T-helper 9 cell (primary cell): ENCODE measurements at regions not wholly inside any gene's neighbourhood (a gene's known extent, or its start where the extent isn't known, plus 50 kb on each side); places are given as distances from the start of the nearest gene placed in this dataset.
A peak's percentile ranks its signal among the peaks of the same experiment; 100 is the strongest.

ENCODE experiments used
- DNase-seq: peaks from one replicate; pipeline ENCODE4 v3.0.0-alpha.2; 2020

DNA sequence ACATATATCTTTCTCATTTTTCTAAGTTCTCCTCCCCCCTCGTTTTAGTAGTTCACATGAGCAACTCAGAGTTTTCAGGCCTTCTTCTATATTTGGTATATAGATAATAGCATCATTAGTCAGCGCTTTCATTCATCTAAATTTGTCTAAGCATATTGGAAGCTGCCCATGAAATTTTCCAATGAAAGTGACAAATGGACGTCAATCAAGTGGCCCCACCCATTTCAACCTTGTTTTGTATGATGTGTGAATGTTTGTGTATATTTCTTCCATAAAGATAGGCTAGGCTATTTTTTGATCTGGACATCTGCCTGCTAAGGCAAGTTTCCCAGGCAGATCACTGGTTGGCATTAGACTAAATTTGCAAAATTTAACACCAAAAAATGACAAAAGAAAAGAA is 104.0 kb upstream of the SSBP2 start:
- DNase-seq = no peak

DNA sequence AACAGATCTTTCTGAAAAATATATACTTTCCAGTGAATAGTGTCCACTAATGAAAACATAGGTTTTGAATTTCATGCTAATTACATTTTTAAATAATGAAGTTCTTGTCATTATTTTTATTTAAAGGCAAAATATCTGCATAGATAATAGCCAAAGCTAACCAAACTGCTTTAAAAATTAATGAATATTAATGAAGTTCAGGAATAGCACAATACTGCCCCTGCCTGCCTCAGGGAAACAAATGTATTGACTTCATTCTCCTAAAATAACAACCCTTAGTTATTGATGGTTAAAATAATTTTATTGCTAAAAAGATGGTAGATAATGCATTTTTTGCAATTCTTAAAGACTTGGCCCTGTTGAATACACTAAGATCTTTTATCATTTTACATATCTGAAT is 103.6 kb upstream of the SSBP2 start:
- DNase-seq = no peak

- DNase-seq = no peak
Measured at GRCh38 chr5:81853030-81853357, 102.1 kb upstream of the SSBP2 start.

DNA sequence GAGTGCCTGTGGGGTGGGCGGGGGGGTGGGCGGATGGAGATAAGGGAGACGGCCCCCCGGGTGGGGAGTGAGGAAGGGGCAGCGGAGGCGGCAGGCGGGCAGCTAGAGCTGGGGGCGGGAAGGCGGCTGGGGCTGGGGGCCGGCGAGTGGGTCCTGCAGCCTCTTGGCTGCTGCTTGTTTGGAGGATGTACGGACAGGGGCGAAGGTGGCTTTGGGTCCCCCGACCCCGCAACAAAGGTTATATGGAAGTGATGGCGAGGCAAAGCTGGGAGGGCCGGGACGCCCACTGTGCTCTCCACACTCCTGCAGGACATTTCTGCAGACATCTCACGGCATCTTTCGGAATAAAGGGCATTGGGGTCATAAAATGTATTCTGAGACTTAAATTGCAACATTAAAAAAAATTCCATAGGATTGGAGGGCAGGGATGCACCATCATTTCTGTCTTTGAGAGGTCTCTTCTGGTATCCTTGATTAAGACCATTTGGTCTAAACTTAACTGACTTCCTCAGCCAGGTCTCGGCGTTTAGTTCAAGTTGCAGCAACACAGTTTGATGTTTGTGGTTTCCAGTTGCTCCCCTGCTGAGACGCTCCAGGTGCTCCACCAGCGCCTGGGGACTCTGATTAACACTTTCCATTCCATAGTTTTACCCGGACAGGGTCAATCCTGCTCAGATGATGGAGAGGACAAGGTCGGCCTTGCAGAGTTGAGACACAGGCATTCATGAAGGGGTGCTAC is 101.6 kb upstream of the SSBP2 start:
- no peak for DNase-seq

DNA sequence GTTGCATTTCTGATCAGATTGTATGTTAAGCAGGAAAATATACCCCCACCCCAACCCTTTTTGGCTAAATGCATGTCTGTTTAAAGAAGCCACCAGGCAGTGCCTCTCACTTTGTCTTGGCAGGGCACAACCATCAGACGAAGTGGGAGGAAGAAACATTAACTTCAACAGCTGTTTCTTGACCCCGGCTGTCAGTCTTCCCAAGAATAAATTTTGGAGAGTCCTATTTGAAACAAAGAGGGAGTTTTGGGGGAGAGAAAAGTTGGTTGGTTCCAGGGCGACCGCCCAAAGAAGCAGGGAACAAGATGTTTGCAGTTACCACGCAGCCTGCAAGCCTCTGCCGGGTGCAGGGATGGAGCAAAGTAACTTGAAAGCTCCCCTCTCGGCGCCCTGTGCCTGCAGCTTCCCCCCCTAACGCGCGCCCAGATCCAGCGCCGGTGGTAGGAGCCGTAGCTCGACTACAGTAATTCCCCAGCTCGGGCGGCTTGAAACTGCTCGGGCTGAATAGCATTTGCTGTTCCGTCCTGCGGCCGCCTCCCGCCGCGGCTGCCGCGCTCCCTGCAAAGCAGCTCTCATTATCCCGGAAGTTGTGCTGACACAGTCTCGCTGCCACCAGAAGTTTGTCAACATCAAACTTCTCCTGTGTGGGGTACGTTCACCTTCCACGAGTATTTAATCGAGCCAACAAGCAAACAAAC is 100.7 kb upstream of the SSBP2 start:
- DNase-seq = peak; percentile 85

DNA sequence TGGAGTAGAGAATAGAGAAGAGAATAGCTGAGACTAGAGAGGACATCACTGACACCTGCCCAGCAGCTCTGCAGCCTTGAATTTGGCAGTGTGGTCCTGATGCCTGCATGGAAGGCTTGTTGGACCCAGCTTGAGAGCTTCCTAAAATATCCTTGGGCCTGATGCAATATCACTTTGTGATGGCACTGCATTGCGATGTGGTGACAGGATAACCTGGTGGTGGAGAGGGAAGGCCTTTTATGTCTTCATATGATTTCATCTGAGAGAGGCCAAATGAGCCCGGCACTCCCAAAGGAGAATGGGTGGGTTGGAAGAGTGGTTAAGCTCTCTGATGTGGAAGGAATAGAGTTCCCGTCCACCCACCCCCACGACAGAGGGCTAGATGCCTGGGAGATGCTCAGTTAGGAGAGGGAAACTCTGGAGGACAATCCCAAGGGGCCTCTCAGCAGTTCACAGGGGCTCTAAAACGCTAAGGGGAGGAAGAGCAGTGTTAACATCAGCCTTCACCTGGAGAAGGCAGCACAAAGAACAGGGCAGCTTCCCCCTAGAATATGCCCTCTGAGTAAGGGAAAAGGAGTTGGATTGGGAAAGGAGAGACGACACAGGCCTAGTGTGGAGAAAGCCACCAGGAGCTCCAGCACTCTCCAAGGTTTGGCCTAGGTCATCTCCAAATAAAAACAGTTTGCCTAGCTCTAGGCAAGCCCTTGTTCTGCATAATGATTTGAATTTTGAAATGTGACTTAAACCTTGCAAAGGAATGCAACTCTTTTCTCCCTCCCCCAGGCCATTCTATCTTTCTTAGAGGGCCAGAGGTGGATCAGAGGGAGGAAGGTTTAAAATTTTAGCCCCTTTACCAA is 99.8 kb upstream of the SSBP2 start:
- DNase-seq = no peak

DNA sequence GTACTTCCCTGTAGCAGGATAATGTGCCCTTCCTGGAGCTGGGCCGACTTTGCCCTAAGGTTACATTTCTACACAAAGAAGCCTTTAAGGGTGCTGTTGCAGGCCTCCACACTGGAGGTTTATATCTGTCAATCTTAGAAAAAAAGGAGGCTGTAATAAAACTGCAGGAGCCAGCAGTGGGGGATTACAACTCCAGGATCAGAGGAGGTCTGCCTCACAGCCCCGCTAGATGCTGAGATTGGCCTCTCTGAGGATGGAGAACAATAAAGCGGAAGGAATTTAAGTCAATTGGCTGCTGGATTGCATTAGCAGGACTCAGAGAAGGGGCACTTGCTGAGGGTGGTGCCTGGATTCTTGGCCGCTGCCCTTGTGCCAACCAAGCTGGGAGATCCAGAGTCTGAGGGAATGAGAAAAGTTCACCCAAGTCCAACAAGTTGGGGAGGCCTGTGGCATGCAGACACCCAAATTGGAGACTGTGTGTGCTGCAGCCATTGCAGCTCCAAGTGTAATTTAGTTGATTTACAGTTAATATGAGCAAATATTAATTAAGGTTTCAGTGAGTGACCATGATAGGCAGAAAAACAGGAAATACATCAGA is 99.0 kb upstream of the SSBP2 start:
- DNase-seq = no peak

- DNase-seq = no peak
Measured at GRCh38 chr5:81848362-81848880, 97.5 kb upstream of the SSBP2 start.

DNA sequence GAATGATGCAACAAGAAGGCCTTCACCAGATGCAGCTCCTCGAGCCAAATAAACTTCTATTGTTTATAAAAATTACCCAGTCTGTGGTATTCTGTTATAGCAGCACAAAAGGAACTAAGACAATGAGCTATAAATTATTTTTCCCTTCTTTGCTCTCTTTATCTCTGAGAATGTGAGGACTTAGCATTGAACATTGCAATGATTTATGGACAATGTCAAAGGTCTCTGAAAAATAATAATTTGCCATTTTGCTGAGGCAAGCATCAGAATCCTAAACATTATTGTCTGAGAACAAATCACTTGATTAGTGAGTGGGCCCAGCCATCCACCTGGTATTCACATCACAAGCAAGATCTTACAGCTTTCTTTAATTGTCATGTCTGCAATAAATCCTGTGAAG is 95.4 kb upstream of the SSBP2 start:
- DNase-seq = no peak

DNA sequence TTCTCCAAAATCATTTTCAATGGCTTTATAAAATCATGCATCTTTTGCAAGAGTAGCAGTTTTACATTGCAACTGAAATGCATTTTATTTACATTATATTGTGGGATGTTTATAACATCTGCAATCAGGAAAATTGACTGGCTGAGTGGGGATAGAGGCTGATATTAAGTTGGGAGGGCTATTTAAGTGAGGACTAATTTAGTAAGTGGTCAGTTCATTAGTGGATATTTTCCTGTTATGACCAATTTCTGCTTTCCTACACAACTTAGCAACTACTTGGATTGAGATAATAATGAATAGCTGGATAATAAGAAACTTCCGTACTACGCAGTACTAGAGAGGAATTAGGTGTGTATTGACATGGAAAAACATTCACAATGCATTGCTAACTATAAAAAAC is 92.9 kb upstream of the SSBP2 start:
- DNase-seq = no peak

DNA sequence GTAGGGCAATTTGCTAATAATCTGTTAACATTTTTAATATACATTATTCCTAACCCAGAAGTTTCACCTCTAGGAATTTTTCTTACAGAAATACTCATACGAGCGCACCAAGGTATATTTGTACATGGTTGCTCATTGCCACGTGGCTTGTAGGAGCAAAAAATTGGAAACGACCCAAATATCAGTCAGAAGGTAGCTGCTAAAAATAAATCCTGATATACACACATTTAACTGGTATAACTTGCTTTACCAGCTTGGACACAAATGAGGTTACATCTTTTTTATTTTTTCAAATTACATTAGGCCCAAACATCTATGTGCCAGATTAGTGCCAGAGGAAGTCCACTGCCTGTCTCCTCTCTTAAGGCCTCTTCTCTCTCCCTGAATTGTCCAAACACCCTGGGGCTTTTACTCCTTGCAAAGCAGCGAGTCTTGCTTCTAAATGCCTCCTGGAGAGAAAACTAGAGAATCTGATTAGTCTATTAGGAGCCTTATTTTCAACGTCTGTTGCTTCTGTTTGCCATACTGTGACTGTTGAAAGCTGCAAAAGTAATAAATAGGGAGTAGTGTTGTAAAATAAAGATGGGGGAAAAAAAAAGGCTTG is 92.0 kb upstream of the SSBP2 start:
- no peak for DNase-seq

DNA sequence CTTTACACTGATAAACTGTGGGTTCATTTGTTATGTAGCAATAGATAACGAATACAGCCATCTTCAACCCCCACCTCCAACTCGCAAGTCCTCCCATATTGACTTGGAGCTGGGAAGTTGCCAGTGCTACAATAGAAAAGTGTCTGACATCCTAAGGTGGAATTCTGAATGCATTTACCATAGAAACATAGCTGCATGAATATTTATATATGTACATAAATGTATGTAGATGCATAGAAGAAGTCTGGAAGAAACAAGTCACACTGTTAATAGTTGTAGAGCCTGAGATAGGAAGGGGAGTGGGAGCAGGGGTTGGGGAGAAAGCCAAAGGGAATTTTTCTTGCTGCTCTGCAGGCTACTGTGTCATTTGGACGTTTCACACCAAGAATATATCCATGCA is 88.1 kb upstream of the SSBP2 start:
- no peak for DNase-seq

- no peak for DNase-seq
Measured at GRCh38 chr5:81838307-81838906, 87.5 kb upstream of the SSBP2 start.

DNA sequence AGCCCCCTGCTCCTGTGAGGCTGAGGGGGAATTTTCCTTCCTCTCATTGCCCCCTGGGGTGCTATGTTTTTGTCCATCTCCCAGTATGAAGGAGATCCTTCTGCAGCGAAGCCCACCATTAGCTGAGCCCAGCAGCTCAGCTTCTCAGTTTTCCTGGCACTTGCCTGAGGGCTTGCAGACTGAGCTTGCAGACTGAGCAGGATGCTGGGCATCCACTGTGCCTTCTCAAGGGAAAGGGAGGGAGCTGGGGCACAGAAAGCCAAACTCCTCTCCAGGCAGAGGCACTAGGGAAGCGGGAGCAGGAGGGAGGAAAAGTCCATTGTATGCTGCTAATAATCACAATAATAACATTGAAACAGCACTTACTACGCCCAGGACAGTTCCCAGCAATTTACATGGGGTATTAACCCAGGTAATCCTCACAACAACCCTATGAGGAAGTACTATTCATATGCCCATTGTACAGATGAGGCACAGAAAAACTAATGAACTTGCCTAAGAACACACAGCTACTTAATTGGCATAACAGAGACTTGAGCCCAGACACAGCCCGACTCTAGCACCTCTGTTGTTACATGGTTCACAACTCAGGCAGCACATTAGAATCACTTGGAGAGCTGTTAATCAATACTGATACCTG is 86.9 kb upstream of the SSBP2 start:
- no peak for DNase-seq

DNA sequence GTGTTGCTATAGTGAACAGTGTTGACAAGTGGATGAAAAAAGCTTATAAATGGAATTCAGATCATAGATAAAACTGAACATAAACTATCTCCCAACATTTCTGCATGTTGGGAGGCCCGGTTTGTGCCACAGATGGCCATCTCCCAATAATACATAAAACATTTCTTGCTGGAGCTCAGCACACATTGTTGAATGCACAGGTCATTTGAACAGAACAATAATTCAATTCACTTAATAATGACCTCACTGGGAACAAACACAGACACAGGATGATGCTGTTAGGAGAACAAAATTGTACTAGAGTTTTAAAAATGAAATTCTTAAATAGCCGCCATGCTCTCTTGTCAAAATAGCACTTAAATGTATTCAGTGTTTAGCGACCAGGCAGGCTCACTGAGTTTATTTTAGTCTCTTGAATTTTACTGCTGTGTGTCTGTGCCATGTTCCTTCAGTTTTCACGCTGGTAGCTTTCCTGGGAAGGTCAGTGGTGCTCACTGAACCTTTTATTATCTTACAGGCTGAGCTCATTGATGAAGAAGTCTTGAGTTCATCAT is 85.0 kb upstream of the SSBP2 start:
- DNase-seq = no peak

DNA sequence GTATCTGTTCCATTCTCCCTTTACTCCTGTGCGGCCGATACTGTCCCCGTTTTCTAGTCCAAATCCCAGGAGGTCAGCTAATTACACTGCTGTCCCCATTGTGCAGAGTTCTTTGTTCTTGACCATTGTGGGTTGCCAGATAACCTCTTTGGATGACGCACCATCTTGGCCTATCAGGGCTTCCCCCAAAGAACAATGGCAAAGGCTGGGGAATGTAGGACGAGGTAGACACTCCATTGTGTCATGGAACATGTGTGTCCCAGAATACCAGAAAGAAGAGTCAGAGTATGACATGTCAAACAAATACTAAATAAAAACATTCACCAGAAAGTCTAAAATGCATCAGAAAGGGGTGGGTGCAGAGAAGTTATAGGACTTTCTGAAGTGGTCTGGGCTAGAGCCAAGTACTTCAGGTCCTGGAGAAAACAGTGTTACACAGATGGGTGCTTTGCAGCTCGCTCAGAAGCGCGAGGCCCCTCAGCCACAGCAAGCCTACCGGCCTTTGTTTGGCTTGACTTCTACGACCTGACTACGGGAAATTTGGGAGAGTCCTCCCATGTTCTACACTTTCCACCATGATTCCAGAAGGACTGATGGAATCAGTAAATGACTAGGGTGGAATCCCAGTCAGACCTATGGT is 83.2 kb upstream of the SSBP2 start:
- DNase-seq = no peak

DNA sequence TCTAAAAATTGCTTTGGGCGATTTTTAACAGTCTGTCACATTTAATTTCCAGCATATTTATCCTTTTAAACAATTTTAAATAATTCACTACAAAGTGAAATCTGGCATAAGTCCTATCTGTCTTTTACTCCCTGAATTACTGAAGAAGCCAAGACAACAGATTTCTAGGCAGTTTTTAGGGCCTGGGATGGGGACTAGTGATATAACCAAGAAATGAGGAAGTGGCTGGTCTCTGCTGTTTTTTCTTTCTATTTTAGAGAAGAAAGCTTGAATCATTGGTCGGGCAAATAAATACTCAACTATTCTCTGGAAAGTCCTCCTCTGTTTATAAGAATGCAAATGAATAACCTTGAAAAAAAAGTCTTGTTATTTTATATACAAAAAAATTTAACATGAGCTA is 79.7 kb upstream of the SSBP2 start:
- DNase-seq = no peak

DNA sequence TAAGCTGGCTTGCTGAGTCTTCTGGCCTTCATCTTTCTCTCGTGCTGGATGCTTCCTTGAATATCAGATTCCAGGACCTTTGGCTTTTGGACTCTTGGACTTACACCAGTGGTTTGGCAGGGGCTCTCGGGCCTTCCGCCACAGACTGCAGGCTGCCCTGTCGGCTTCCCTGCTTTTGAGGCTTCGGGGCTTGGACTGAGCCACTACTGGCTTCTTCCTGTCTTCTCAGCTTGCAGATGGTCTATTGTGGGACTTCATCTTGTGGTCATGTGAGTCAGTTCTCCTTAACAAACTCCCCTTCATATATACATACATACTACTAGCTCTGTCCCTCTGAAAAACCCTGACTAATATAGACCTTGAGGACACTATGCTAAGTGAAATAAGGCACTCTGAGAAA is 78.3 kb upstream of the SSBP2 start:
- DNase-seq = no peak

DNA sequence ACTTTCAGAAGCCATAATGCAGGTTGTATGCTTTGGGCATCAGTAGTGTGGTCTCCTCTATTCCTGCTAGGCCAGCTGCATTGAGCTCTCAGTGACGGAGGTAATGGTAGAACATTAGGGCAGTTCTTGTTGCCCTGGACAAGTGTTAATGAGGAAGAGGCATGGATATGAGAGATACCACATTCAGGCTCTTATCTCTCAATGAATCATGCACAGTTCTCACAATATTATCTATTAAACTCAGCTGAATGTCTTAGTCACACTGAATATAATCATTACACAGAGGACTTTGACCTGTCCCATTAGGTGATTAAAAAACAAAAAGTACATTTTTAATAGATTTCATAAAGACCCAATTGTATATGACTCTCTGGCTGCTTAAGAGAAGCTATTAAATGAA is 76.6 kb upstream of the SSBP2 start:
- DNase-seq = no peak

GRCh38 chr5:81826128-81826527 is 75.2 kb upstream of the SSBP2 start:
- no peak for DNase-seq

- DNase-seq = no peak
Measured at GRCh38 chr5:81825237-81825636, 74.3 kb upstream of the SSBP2 start.
